Right lobe of liver (tissue), 6 donors: ENCODE measurements at regions not wholly inside any gene's neighbourhood (a gene's known extent, or its start where the extent isn't known, plus 50 kb on each side); places are given as distances from the start of the nearest gene placed in this dataset.
A peak's percentile ranks its signal among the peaks of the same experiment; 100 is the strongest.

Source experiments
- ATAC-seq, 4 donors: fragments of 200-7000 bp; cut with Tn5 transposase; one replicate each; pipeline ENCODE4 v1.9.1; 2020; ENCODE audit warnings: mild to moderate bottlenecking in 4 of 4, moderate library complexity in 4 of 4
- DNase-seq, 3 donors: peaks; one replicate each; pipeline ENCODE4 v3.0.0-alpha.2; 2020
- H3K27ac ChIP-seq, 3 donors: fragments of 200-600 bp; one replicate each; pipeline ENCODE4 v1.8.0; 2022
- H3K27me3 ChIP-seq, 2 donors: fragments of 200-600 bp; one replicate each; pipeline ENCODE4 v1.8.0; 2022
- H3K36me3 ChIP-seq, 4 donors: fragments of 200-600 bp; sonication (generic) in 1 of 4; one replicate each; pipeline versions ENCODE4 v1.5.1 to v1.8.0; 2017 to 2022; ENCODE audit warnings: control low read depth in 1 of 4
- H3K4me1 ChIP-seq, 4 donors: fragments of 200-600 bp; sonication (generic) in 1 of 4; one replicate each; pipeline versions ENCODE4 v1.5.1 to v1.8.0; 2017 to 2022; ENCODE audit warnings: control low read depth in 1 of 4
- H3K4me3 ChIP-seq, 3 donors: fragments of 200-600 bp; one replicate each; pipeline ENCODE4 v1.8.0; 2022
- H3K9me3 ChIP-seq, 4 donors: fragments of 200-600 bp; sonication (generic) in 1 of 4; one replicate each; pipeline versions ENCODE4 v1.5.1 to v1.8.0; 2017 to 2022; ENCODE audit warnings: control low read depth in 1 of 4
- CTCF ChIP-seq, 4 donors: fragments of 200-600 bp in 3 of 4; fragments of 450-650 bp in 1 of 4; IDR thresholded peaks; one replicate each; pipeline versions ENCODE4 v1.5.1 to v1.8.0; 2016 to 2022; ENCODE audit warnings: antibody characterized with exemption in 4 of 4, mild to moderate bottlenecking in 2 of 4
- POLR2A ChIP-seq: fragments of 450-650 bp; IDR thresholded peaks from one replicate; pipeline ENCODE4 v1.6.1; 2017; ENCODE audit warnings: antibody characterized with exemption, mild to moderate bottlenecking
- WGBS: methylation state at CpG from one replicate; pipeline ENCODE4 v1.1.6; 2018; ENCODE audit warnings: low coverage, low lambda C conversion rate; ENCODE audit not compliant: insufficient coverage; ENCODE audit errors: missing lambda C conversion rate; 5-methylcytosine and 5-hydroxymethylcytosine counted together
- intact Hi-C, 2 donors: fragments of 100-400 bp; cut with DNase I; formaldehyde crosslinking; loops; one replicate each; pipeline versions ENCODE4 v1.11.2 to v1.14.1; 2022
- donor health status: DM: no; HTN: yes; CAD: no.
- donor health status: DM: no; HTN: no; CAD: no.
- donor health status: DM: no; HTN: no; CAD: no.
- donor health status: DM: no; HTN: yes; CAD: no.
- donor health status: DM: no; HTN: yes; CAD: no.

- DNase-seq = no peak
- intact Hi-C loops = no loop called here
- no peak for ATAC-seq
- no peak overlapping the region for H3K27ac ChIP-seq
- H3K4me1 ChIP-seq = no peaks in the 10 kb centered on the region
- WGBS = 49% methylated on average over 4 of the region's 8 CpGs
- H3K36me3 ChIP-seq = no peaks in the 10 kb centered on the region
- no peaks in the 10 kb centered on the region for H3K9me3 ChIP-seq
- TF ChIP-seq CTCF (IDR thresholded peaks at IDR 0.05) = no peak
- no peak for TF ChIP-seq POLR2A
- no peak overlapping the region for H3K4me3 ChIP-seq
- H3K27me3 ChIP-seq = no peaks in the 10 kb centered on the region
Observed at GRCh38 chr15:66919421-66919820, 146.0 kb upstream of the SMAD3 start.

GRCh38 chr15:66921319-66921915 is 144.0 kb upstream of the SMAD3 start:
- DNase-seq (no peak), ATAC-seq (no peak)
- Histone ChIP-seq H3K4me3 (no peak overlapping the region), H3K9me3 (no peaks in the 10 kb centered on the region), H3K27ac (no peak overlapping the region), H3K27me3 (no peaks in the 10 kb centered on the region), H3K36me3 (no peaks in the 10 kb centered on the region), H3K4me1 (no peaks in the 10 kb centered on the region)
- TF ChIP-seq POLR2A (no peak), CTCF (IDR thresholded peaks at IDR 0.05) (no peak)
- WGBS = 33% methylated on average over 4 of the region's 6 CpGs
- intact Hi-C loops = no loop called here

GRCh38 chr15:66922608-66923007 is 142.8 kb upstream of the SMAD3 start:
- WGBS = 50% methylated on average over 3 of the region's 3 CpGs
- H3K36me3 ChIP-seq = no peaks in the 10 kb centered on the region
- no peak overlapping the region for H3K4me3 ChIP-seq
- TF ChIP-seq CTCF (IDR thresholded peaks at IDR 0.05) (no peak), POLR2A (no peak)
- no peak overlapping the region for H3K27ac ChIP-seq
- no peak for ATAC-seq
- intact Hi-C loops = no loop called here
- no peaks in the 10 kb centered on the region for H3K4me1 ChIP-seq
- no peak for DNase-seq
- H3K9me3 ChIP-seq = no peaks in the 10 kb centered on the region
- H3K27me3 ChIP-seq = no peaks in the 10 kb centered on the region

GRCh38 chr15:66923438-66923881 is 141.9 kb upstream of the SMAD3 start:
- no peak for DNase-seq
- intact Hi-C loops = no loop called here
- TF ChIP-seq CTCF (IDR thresholded peaks at IDR 0.05) (peak; percentile 33 to 53 (median 44)), POLR2A (no peak)

GRCh38 chr15:66924889-66925288 is 140.5 kb upstream of the SMAD3 start:
- H3K27ac ChIP-seq = no peak overlapping the region
- no peaks in the 10 kb centered on the region for H3K4me1 ChIP-seq
- intact Hi-C loops = no loop called here
- ATAC-seq = no peak
- no peak overlapping the region for H3K4me3 ChIP-seq
- H3K27me3 ChIP-seq = no peaks in the 10 kb centered on the region
- 67% methylated on average over 3 of the region's 3 CpGs for WGBS
- H3K36me3 ChIP-seq = no peaks in the 10 kb centered on the region
- H3K9me3 ChIP-seq = no peaks in the 10 kb centered on the region
- no peak for DNase-seq
- TF ChIP-seq POLR2A (no peak), CTCF (IDR thresholded peaks at IDR 0.05) (no peak)

More at GRCh38 chr15:66923438-66923881, 141.9 kb upstream of the SMAD3 start:
- Histone ChIP-seq H3K4me1 (no peaks in the 10 kb centered on the region), H3K4me3 (no peak overlapping the region), H3K36me3 (no peaks in the 10 kb centered on the region), H3K9me3 (no peaks in the 10 kb centered on the region), H3K27ac (no peak overlapping the region), H3K27me3 (no peaks in the 10 kb centered on the region)
- 21% methylated on average over 7 of the region's 7 CpGs for WGBS
- ATAC-seq = peak; percentile 50 to 59 (median 56)
